Common myeloid progenitor, CD34-positive (primary cell): ENCODE measurements at regions not wholly inside any gene's neighbourhood (a gene's known extent, or its start where the extent isn't known, plus 50 kb on each side); places are given as distances from the start of the nearest gene placed in this dataset.
A peak's percentile ranks its signal among the peaks of the same experiment; 100 is the strongest.

Experiments
- CTCF ChIA-PET: fragments of 350-600 bp; sonication (Branson Sonifier 250); formaldehyde crosslinking; loops from one replicate; lab custom pipeline; 2021; ENCODE audit warnings: antibody characterized with exemption; lab: Charles Lee
- POLR2A ChIA-PET: fragments of 350-600 bp; sonication (Branson Sonifier 250); formaldehyde crosslinking; loops from one replicate; lab custom pipeline; 2021; ENCODE audit warnings: antibody characterized with exemption; lab: Charles Lee
- DNase-seq, 3 donors: peaks; one replicate each; pipeline versions ENCODE4 v3.0.0 to v3.0.0-alpha.2; 2013
- H3K27ac ChIP-seq, 2 experiments: 1 replicate in 1 of 2; 2 replicates in 1 of 2; pipeline ENCODE4 v1.7.0; 2013; ENCODE audit warnings: inconsistent platforms in 2 of 2, low read length in 2 of 2, mild to moderate bottlenecking in 2 of 2, low read depth in 1 of 2, moderate library complexity in 1 of 2; ENCODE audit not compliant: severe bottlenecking in 2 of 2, insufficient read depth in 1 of 2, poor library complexity in 1 of 2
- H3K27me3 ChIP-seq, 5 experiments: replicated peaks in 2 of 5; 1 replicate in 3 of 5; 2 replicates in 2 of 5; pipeline versions ENCODE4 v1.6.1 to v1.7.0; 2013; ENCODE audit warnings: low read length in 4 of 5, mild to moderate bottlenecking in 2 of 5, moderate library complexity in 2 of 5, inconsistent platforms in 1 of 5; ENCODE audit not compliant: insufficient read depth in 5 of 5, control insufficient read depth in 4 of 5
- H3K36me3 ChIP-seq, 4 experiments: 1 replicate in 2 of 4; 2 replicates in 2 of 4; pipeline versions ENCODE4 v1.6.1 to v1.7.0; 2013; ENCODE audit warnings: low read length in 3 of 4, control low read depth in 1 of 4, mild to moderate bottlenecking in 1 of 4; ENCODE audit not compliant: control insufficient read depth in 4 of 4, insufficient read depth in 4 of 4
- H3K4me1 ChIP-seq, 4 experiments: 1 replicate in 3 of 4; 2 replicates in 1 of 4; pipeline versions ENCODE4 v1.6.1 to v1.7.1; 2013; ENCODE audit warnings: low read length in 3 of 4, mild to moderate bottlenecking in 3 of 4, control low read depth in 1 of 4, inconsistent platforms in 1 of 4, moderate library complexity in 1 of 4; ENCODE audit not compliant: control insufficient read depth in 4 of 4, insufficient read depth in 4 of 4; ENCODE audit errors: control extremely low read depth in 1 of 4
- H3K4me3 ChIP-seq, 7 experiments: 1 replicate in 4 of 7; 2 replicates in 3 of 7; pipeline versions ENCODE4 v1.5.1 to v1.7.0; 2013; ENCODE audit warnings: mild to moderate bottlenecking in 7 of 7, low read length in 6 of 7, moderate library complexity in 6 of 7, inconsistent platforms in 2 of 7, low read depth in 2 of 7, control low read depth in 1 of 7; ENCODE audit not compliant: insufficient read depth in 4 of 7, control insufficient read depth in 1 of 7; ENCODE audit errors: extremely low read depth in 1 of 7
- H3K9me3 ChIP-seq, 5 experiments: 1 replicate in 4 of 5; 2 replicates in 1 of 5; pipeline versions ENCODE4 v1.6.1 to v1.7.1; 2013; ENCODE audit warnings: low read length in 4 of 5, mild to moderate bottlenecking in 2 of 5, inconsistent platforms in 1 of 5, low read depth in 1 of 5, moderate library complexity in 1 of 5; ENCODE audit not compliant: control insufficient read depth in 4 of 5, insufficient read depth in 2 of 5; ENCODE audit errors: control extremely low read depth in 1 of 5
- whole genome bisulfite sequencing: methylation state at CpG from one replicate; pipeline ENCODE4 v1.1.5; 2013; ENCODE audit not compliant: insufficient coverage; 5-methylcytosine and 5-hydroxymethylcytosine counted together

DNA sequence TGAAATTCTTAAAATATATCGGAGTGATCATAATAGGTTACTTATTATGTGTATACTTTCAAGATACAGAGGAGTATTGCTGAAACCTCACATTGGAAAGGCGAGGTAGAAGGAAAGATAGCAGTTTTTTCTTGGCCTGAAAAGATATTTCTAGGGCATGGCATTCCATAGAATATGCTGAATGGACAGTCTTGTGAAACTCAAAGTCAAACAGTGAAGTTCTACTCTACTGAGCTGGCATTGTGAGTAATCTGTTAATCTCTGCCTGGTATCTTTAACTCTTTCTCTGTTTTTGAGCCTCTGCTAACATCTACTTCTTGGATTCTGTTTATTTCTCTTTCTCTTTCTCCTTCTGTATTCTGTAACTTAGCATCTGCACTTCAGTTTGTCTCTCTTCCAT, 176.3 kb upstream of the ZBTB20 start:
- no peak for DNase-seq
- ChIA-PET POLR2A (no interaction called here), CTCF (no interaction called here)
- WGBS = 94% methylated on average over 2 of the region's 2 CpGs
- Histone ChIP-seq H3K27ac (no peak overlapping the region), H3K27me3 (no peaks in the 10 kb centered on the region), H3K4me1 (no peaks in the 10 kb centered on the region), H3K4me3 (no peak overlapping the region), H3K36me3 (no peaks in the 10 kb centered on the region), H3K9me3 (no peaks in the 10 kb centered on the region)

DNA sequence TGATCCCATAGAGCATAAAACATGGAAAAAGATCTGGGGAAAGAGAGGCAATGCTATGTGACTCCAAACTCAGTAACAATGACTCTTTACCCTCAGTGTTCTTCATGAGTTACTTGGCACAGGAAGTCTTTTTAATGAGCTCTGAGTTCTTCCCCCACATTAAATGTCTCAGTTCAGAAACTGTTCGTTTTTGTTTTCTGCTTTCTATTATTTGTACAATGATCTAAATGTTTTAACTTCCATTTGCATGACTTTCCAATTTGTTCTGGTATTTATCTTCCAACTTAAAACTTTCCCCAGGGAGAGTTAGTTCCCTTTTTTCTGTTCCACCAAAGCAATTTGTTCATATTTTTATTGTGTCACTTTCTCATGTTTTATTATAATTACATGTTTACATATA, 177.0 kb upstream of the ZBTB20 start:
- no peak overlapping the region for H3K27ac ChIP-seq
- no peaks in the 10 kb centered on the region for H3K36me3 ChIP-seq
- no peaks in the 10 kb centered on the region for H3K27me3 ChIP-seq
- no peak for DNase-seq
- H3K4me3 ChIP-seq = no peak overlapping the region
- POLR2A ChIA-PET = no interaction called here
- H3K9me3 ChIP-seq = no peaks in the 10 kb centered on the region
- WGBS = no CpG with 5 or more reads among the region's 1 CpG
- H3K4me1 ChIP-seq = no peaks in the 10 kb centered on the region
- CTCF ChIA-PET = no interaction called here

DNA sequence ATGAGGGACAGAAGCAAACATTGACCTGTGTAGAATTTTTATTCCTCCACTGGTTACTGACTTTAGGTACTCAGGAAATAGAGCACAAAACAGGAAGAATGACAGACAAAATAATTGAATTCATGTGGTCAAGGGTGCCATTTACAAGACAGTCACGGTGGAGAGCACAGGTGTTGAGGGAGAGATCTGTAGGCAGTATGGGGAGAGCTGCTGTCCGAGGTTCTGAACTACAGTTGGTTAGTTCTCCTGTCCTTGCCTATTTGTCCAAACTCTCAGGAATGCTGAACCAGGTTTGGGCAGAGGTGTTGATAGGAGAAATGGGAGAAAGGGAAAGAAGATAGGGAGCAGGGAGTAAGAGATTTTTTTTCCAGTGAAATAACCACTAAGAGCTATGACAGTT, 178.5 kb upstream of the ZBTB20 start:
- peak; percentile 0 to 28 (median 25) for DNase-seq
- ChIA-PET POLR2A (no interaction called here), CTCF (no interaction called here)
- H3K27me3 ChIP-seq = no peaks in the 10 kb centered on the region
- H3K4me3 ChIP-seq = no peak overlapping the region
- no peaks in the 10 kb centered on the region for H3K9me3 ChIP-seq
- H3K4me1 ChIP-seq = no peaks in the 10 kb centered on the region
- H3K36me3 ChIP-seq = no peaks in the 10 kb centered on the region
- no peak overlapping the region for H3K27ac ChIP-seq
- WGBS = 17% methylated on average over 2 of the region's 2 CpGs

DNA sequence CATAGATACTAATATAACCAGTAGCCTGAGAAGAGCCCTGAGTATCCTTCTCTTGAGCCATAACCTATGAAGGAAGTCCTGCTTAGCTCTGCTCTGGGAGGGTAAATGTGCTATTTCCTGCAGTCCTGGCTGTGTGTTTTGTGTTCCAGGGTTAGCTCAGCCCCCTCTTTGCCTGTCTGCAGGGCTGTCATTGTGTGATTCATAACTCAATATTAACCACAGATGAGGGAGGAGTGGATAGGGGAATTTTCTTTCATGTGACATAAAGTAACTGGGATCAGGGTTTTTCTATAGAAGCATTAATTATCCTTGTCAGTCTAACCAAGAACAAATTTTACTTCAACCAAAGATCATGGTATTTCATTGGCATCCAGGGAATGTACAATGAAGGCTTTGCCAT, 183.3 kb upstream of the ZBTB20 start:
- Histone ChIP-seq H3K9me3 (no peaks in the 10 kb centered on the region), H3K27ac (no peak overlapping the region), H3K4me3 (no peak overlapping the region), H3K36me3 (no peaks in the 10 kb centered on the region), H3K4me1 (no peaks in the 10 kb centered on the region), H3K27me3 (peaks cover 0 to 2% (median 0%) of the 10 kb centered on the region in 5 experiments)
- ChIA-PET POLR2A (no interaction called here), CTCF (no interaction called here)
- DNase-seq = peak in 1 of 3 donors; percentile 0

DNA sequence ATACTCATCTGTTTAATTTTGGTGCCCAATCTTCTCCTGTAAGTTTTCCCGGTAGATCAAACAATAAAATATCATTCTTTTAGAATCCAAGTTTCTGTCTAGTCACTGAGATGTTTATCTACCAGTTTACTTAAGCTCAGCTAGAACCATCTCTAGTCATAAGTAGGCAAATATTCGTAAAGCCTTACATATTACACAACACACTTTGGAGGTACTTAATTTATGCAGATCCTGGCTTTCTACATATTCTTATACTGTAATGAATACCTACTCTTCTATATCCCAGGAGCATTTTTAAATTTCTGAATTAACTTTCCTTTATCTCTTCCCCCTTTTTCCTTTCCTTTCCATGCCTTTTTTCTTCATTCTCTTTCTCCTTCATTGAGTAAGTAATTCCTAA, 185.9 kb upstream of the ZBTB20 start:
- no peak overlapping the region for H3K27ac ChIP-seq
- no peaks in the 10 kb centered on the region for H3K4me1 ChIP-seq
- CTCF ChIA-PET = no interaction called here
- no peak overlapping the region for H3K4me3 ChIP-seq
- no peaks in the 10 kb centered on the region for H3K36me3 ChIP-seq
- DNase-seq = no peak
- peaks cover 0 to 2% (median 0%) of the 10 kb centered on the region in 5 experiments for H3K27me3 ChIP-seq
- no peaks in the 10 kb centered on the region for H3K9me3 ChIP-seq
- WGBS = 100% methylated on average over 1 of the region's 2 CpGs
- POLR2A ChIA-PET = no interaction called here

DNA sequence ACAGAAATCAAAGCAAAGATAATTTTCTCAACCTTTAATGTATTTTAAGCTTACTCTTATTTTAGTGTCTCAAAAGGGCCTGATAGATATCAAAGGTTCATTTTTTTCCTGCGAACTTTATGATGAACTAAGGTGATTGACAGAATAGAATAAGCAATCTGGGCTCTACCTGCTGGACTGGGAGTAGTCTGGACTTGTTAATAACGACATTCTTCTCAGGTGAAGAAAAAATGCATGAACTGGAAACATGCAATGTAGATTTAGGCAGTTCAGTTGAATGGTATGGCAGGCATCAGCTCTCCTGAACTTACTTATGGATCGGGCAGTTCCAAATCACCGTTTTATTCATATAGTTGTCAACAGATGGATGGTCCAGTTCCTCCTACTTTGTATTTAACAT, 189.7 kb upstream of the ZBTB20 start:
- WGBS = 100% methylated on average over 3 of the region's 4 CpGs
- H3K27me3 ChIP-seq = peaks cover 0 to 2% (median 0%) of the 10 kb centered on the region in 5 experiments
- ChIA-PET POLR2A (no interaction called here), CTCF (no interaction called here)
- no peak for DNase-seq
- H3K4me3 ChIP-seq = no peak overlapping the region
- H3K4me1 ChIP-seq = no peaks in the 10 kb centered on the region
- H3K36me3 ChIP-seq = no peaks in the 10 kb centered on the region
- no peak overlapping the region for H3K27ac ChIP-seq
- no peaks in the 10 kb centered on the region for H3K9me3 ChIP-seq

DNA sequence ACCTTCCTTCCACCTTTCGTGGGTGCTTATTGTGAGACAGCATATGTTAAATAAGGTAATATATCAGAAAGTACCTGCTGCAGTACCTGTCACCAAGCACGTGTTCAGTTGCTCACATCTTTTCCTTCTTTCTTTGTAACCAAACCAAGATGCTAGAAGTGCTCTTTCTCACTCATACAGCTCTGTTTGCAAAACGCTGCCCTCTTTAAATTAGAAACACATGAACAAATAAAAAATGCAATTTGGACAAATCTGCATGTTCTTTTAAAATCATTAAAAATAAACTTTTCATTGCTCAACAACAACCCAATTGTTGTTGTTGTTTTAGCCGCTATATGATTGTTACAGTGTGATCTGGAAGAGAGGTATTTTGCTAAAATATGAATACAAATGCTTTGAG, 193.5 kb upstream of the ZBTB20 start:
- H3K4me1 ChIP-seq = no peaks in the 10 kb centered on the region
- H3K27ac ChIP-seq = no peak overlapping the region
- ChIA-PET POLR2A (no interaction called here), CTCF (no interaction called here)
- 93% methylated on average over 2 of the region's 4 CpGs for WGBS
- H3K36me3 ChIP-seq = no peaks in the 10 kb centered on the region
- H3K4me3 ChIP-seq = no peak overlapping the region
- H3K27me3 ChIP-seq = peaks cover 0 to 2% (median 0%) of the 10 kb centered on the region in 5 experiments
- DNase-seq = no peak
- no peaks in the 10 kb centered on the region for H3K9me3 ChIP-seq
